NCI-H1048 (cell line): ENCODE measurements at regions not wholly inside any gene's neighbourhood (a gene's known extent, or its start where the extent isn't known, plus 50 kb on each side); places are given as distances from the start of the nearest gene placed in this dataset.

ENCODE experiments used
- DNase-seq: peaks from one replicate; lab custom pipeline; 2025; lab: John Stamatoyannopoulos, UW

- no peak for DNase-seq
Measured at GRCh38 chr10:121661451-121661851, 63.2 kb upstream of the FGFR2 start.

GRCh38 chr10:121659236-121659635 lies 61.0 kb upstream of the FGFR2 start:
- no peak for DNase-seq

- no peak for DNase-seq
Measured at GRCh38 chr10:121658611-121659010, 60.4 kb upstream of the FGFR2 start.

- no peak for DNase-seq
Measured at GRCh38 chr10:121658111-121658510, 59.9 kb upstream of the FGFR2 start.

- no peak for DNase-seq
Measured at GRCh38 chr10:121655254-121656144, 57.3 kb upstream of the FGFR2 start.

GRCh38 chr10:121654021-121654545 lies 55.8 kb upstream of the FGFR2 start:
- no peak for DNase-seq

GRCh38 chr10:121653608-121654007 lies 55.4 kb upstream of the FGFR2 start:
- no peak for DNase-seq

- no peak for DNase-seq
Measured at GRCh38 chr10:121648493-121648892, 50.2 kb upstream of the FGFR2 start.

GRCh38 chr10:121648059-121648458 lies 49.8 kb upstream of the FGFR2 start:
- no peak for DNase-seq
